K562 (cell line): ENCODE measurements at regions not wholly inside any gene's neighbourhood (a gene's known extent, or its start where the extent isn't known, plus 50 kb on each side); places are given as distances from the start of the nearest gene placed in this dataset.

Source experiments
- ATAC-seq: fragments of 200-7000 bp; cut with Tn5 transposase; 3 replicates; pipeline ENCODE4 v1.9.1; 2020; ENCODE audit warnings: moderate library complexity
- BruUV-seq: library from RNA; stranded (reverse); fragments of 400-500 nt; replicated peaks from 2 replicates; lab custom pipeline; 2021; lab: Mats Ljungman, UMichigan
- CTCF ChIA-PET: fragments of 300-600 bp; formaldehyde crosslinking; extraction: SDS; loops from one replicate; lab custom pipeline; 2021; ENCODE audit warnings: low intra/inter-chr PET ratio; lab: Yijun Ruan, JAX
- POLR2A ChIA-PET: fragments of 300-600, 350-650 bp; sonication (Branson Sonifier 250); formaldehyde crosslinking; extraction: SDS; loops from one replicate; lab custom pipeline; 2021; ENCODE audit warnings: antibody characterized with exemption, inconsistent platforms; lab: Yijun Ruan, JAX
- DNase-seq, 4 experiments: peaks; one replicate each; pipeline versions ENCODE4 v3.0.0 to v3.0.0-alpha.2; 2011 to 2018; ENCODE audit warnings: low spot score in 3 of 4, mixed read lengths in 3 of 4; ENCODE audit errors: extremely low read depth in 1 of 4
- FAIRE-seq: peaks from 2 replicates; lab custom pipeline; 2011; peaks lifted over from hg19 to GRCh38; lab: Jason Lieb, UNC
- H2AFZ ChIP-seq: 2 replicates; pipeline ENCODE4 v1.6.0; 2011; ENCODE audit warnings: low read depth, low read length, control low read depth, inconsistent platforms
- H3K27ac ChIP-seq: fragments of 200-600 bp; 3 replicates; pipeline ENCODE4 v1.8.0; 2011; ENCODE audit warnings: low read depth, mild to moderate bottlenecking, control low read depth, inconsistent platforms, low read length, moderate library complexity, mixed read lengths; ENCODE audit errors: extremely low read depth
- H3K27me3 ChIP-seq, 2 experiments: fragments of 300-600 bp in 1 of 2; 2 replicates in 1 of 2; 3 replicates in 1 of 2; pipeline versions ENCODE4 v1.6.0 to v1.8.0; 2011; ENCODE audit warnings: inconsistent platforms in 2 of 2, low read length in 2 of 2, mild to moderate bottlenecking in 1 of 2, mixed read lengths in 1 of 2, moderate library complexity in 1 of 2; ENCODE audit not compliant: control insufficient read depth in 2 of 2, insufficient read depth in 2 of 2
- H3K36me3 ChIP-seq: fragments of 300-600 bp; 3 replicates; pipeline ENCODE4 v1.8.0; 2011; ENCODE audit warnings: mild to moderate bottlenecking, low read length, inconsistent platforms; ENCODE audit not compliant: control insufficient read depth, insufficient read depth
- H3K4me1 ChIP-seq, 2 experiments: fragments of 200-600 bp in 1 of 2; replicated peaks in 1 of 2; 2 replicates in 1 of 2; 3 replicates in 1 of 2; pipeline versions ENCODE4 v1.5.1 to v1.8.0; 2011; ENCODE audit warnings: inconsistent platforms in 2 of 2, low read length in 2 of 2, mild to moderate bottlenecking in 1 of 2, mixed read lengths in 1 of 2, moderate library complexity in 1 of 2; ENCODE audit not compliant: control insufficient read depth in 2 of 2, insufficient read depth in 2 of 2
- H3K4me2 ChIP-seq: 2 replicates; pipeline ENCODE4 v1.6.1; 2011; ENCODE audit warnings: low read length, control low read depth, inconsistent platforms, mixed read lengths; ENCODE audit not compliant: insufficient read depth
- H3K4me3 ChIP-seq: fragments of 200-600 bp; sonication (generic), shearing (Covaris generic); 2 replicates; pipeline ENCODE4 v1.5.1; 2016; ENCODE audit warnings: control low read depth, inconsistent platforms
- H3K79me2 ChIP-seq: fragments of 200-600 bp; 3 replicates; pipeline ENCODE4 v1.8.0; 2011; ENCODE audit warnings: low read length, inconsistent platforms; ENCODE audit not compliant: control insufficient read depth, insufficient read depth
- H3K9ac ChIP-seq, 2 experiments: 2 replicates each; pipeline versions ENCODE4 v1.6.0 to v1.6.1; 2011; ENCODE audit warnings: low read depth in 2 of 2, low read length in 2 of 2, control low read depth in 1 of 2, inconsistent platforms in 1 of 2, mild to moderate bottlenecking in 1 of 2, mixed read lengths in 1 of 2; ENCODE audit not compliant: insufficient read depth in 1 of 2
- H3K9me1 ChIP-seq: one replicate; pipeline ENCODE4 v1.6.0; 2011; ENCODE audit warnings: inconsistent platforms, mild to moderate bottlenecking, low read length, moderate library complexity; ENCODE audit not compliant: control insufficient read depth, insufficient read depth
- H3K9me3 ChIP-seq: replicated peaks from 2 replicates; pipeline ENCODE4 v1.5.1; 2011; ENCODE audit warnings: low read depth, low read length, inconsistent platforms; ENCODE audit not compliant: control insufficient read depth, insufficient read depth
- H4K20me1 ChIP-seq: replicated peaks from 2 replicates; pipeline ENCODE4 v1.6.1; 2011; ENCODE audit warnings: low read length, inconsistent platforms, mixed read lengths; ENCODE audit not compliant: control insufficient read depth, insufficient read depth
- JUNB ChIP-seq: fragments of 450-650 bp; formaldehyde crosslinking; conservative IDR thresholded peaks from 2 replicates; pipeline ENCODE4 v1.4.0; 2020; ENCODE audit warnings: mild to moderate bottlenecking
- NR3C1 ChIP-seq: sonication (generic); formaldehyde crosslinking; IDR thresholded peaks from 2 replicates; pipeline ENCODE4 v1.8.1; 2022; ENCODE audit warnings: missing genetic modification reagents
- PHB2 ChIP-seq: fragments of 450-650 bp; IDR thresholded peaks from 2 replicates; pipeline ENCODE4 v1.6.1; 2017; ENCODE audit warnings: low read depth
- PHF20 ChIP-seq: fragments of 450-650 bp; IDR thresholded peaks from 2 replicates; pipeline ENCODE4 v1.6.1; 2018; ENCODE audit not compliant: partially characterized antibody
- POLR2H ChIP-seq: IDR thresholded peaks from 2 replicates; pipeline ENCODE4 v1.6.1; 2016; ENCODE audit warnings: missing genetic modification characterization, low read depth, mild to moderate bottlenecking, control low read depth, missing compliant biosample characterization, moderate library complexity
- RBM17 ChIP-seq: fragments of 200-400 bp; formaldehyde crosslinking; IDR thresholded peaks from 2 replicates; pipeline ENCODE4 v1.6.1; 2017; ENCODE audit warnings: low read depth, mild to moderate bottlenecking, low read length, borderline replicate concordance
- ZNF311 ChIP-seq: fragments of 250-450 bp; sonication (Bioruptor Pico); IDR thresholded peaks from 2 replicates; pipeline ENCODE4 v1.4.0; 2020; ENCODE audit warnings: mild to moderate bottlenecking, moderate library complexity
- ZNF79 ChIP-seq: fragments of 250-450 bp; sonication (Bioruptor Pico); IDR thresholded peaks from 2 replicates; pipeline ENCODE4 v1.4.0; 2020; ENCODE audit warnings: low read depth, mild to moderate bottlenecking, moderate library complexity
- WGBS: fragments of 100-300 bp; shearing (Covaris generic); methylation state at CpG from one replicate; pipeline ENCODE4 v1.1.6; 2016; ENCODE audit warnings: low coverage, mixed read lengths; ENCODE audit not compliant: insufficient coverage; ENCODE audit errors: missing lambda C conversion rate; 5-methylcytosine and 5-hydroxymethylcytosine counted together
- in situ Hi-C: fragments of 300-500 bp; cut with MboI; formaldehyde crosslinking; loops from 4 replicates; pipeline ENCODE4 v1.15.0; 2018; ENCODE audit warnings: inconsistent platforms, mixed read lengths
- intact Hi-C: fragments of 100-400 bp; cut with micrococcal nuclease; formaldehyde crosslinking; loops from 2 replicates; pipeline ENCODE4 v1.14.2; 2022

- ChIA-PET CTCF (no interaction called here), POLR2A (no interaction called here)
- H3K36me3 ChIP-seq, result no peaks in the 10 kb centered on the region
- H3K9me1 ChIP-seq, result no peaks in the 10 kb centered on the region
- no peaks in the 10 kb centered on the region for H3K4me1 ChIP-seq
- no peak overlapping the region for H3K4me3 ChIP-seq
- 0% methylated on average over 3 of the region's 3 CpGs for WGBS
- DNase-seq (no peak), ATAC-seq (no peak), FAIRE-seq (no peak)
- intact Hi-C loops, result no loop called here
- H2AFZ ChIP-seq, result no peak overlapping the region
- H3K9me3 ChIP-seq, result no peaks in the 10 kb centered on the region
- H3K9ac ChIP-seq, result no peak overlapping the region
- no peak overlapping the region for H3K4me2 ChIP-seq
- BruUV-seq, result no TSS peak
- no peaks in the 10 kb centered on the region for H4K20me1 ChIP-seq
- H3K27me3 ChIP-seq, result peaks cover 0 to 5% of the 10 kb centered on the region in 2 experiments; a peak in 2 of 5 replicates
- H3K79me2 ChIP-seq, result no peaks in the 10 kb centered on the region
- in situ Hi-C loops, result no loop called here
- TF ChIP-seq NR3C1 (CRISPR knock-in tag), result no peak
- TF ChIP-seq ZNF79, result no peak
- TF ChIP-seq RBM17, result no peak
- no peak for TF ChIP-seq JUNB (CRISPR knock-in tag)
- no peak overlapping the region for H3K27ac ChIP-seq
These were observed 88.0 kb upstream of the ALKAL2 start for GRCh38 chr2:375956-376307.

- no peak for TF ChIP-seq ZNF311 (CRISPR knock-in tag)
- TF ChIP-seq PHF20, result no peak
- TF ChIP-seq PHB2, result no peak
- no peak for TF ChIP-seq POLR2H (tag)
- H2AFZ ChIP-seq, result no peak overlapping the region
- FAIRE-seq (no peak), ATAC-seq (no peak), DNase-seq (no peak)
- no peaks in the 10 kb centered on the region for H3K9me3 ChIP-seq
- H3K4me3 ChIP-seq, result no peak overlapping the region
- H4K20me1 ChIP-seq, result no peaks in the 10 kb centered on the region
- intact Hi-C loops, result no loop called here
- no peak overlapping the region for H3K9ac ChIP-seq
- in situ Hi-C loops, result no loop called here
- H3K27me3 ChIP-seq, result peaks cover 0 to 5% of the 10 kb centered on the region in 2 experiments; a peak in 1 of 5 replicates
- no TSS peak for BruUV-seq
- no peaks in the 10 kb centered on the region for H3K79me2 ChIP-seq
- H3K27ac ChIP-seq, result no peak overlapping the region
- H3K4me2 ChIP-seq, result no peak overlapping the region
- ChIA-PET CTCF (no interaction called here), POLR2A (no interaction called here)
- WGBS, result 0% methylated on average over 9 of the region's 9 CpGs
- no peaks in the 10 kb centered on the region for H3K36me3 ChIP-seq
- no peaks in the 10 kb centered on the region for H3K9me1 ChIP-seq
- no peaks in the 10 kb centered on the region for H3K4me1 ChIP-seq
These were observed 87.5 kb upstream of the ALKAL2 start for GRCh38 chr2:375270-375955.
